ENCODE measurements at regions not wholly inside any gene's neighbourhood (a gene's known extent, or its start where the extent isn't known, plus 50 kb on each side); places are given as distances from the start of the nearest gene placed in this dataset.

- 61 to 65% methylated on average over 3 of the region's 3 CpGs for WGBS, 2 donors
- TF ChIP-seq POLR2A (IDR thresholded peaks at IDR 0.05): no peak
- TF ChIP-seq CTCF (IDR thresholded peaks at IDR 0.05): no peak
- Histone ChIP-seq H3K4me1 (no peaks in the 10 kb centered on the region), H3K9me3 (no peaks in the 10 kb centered on the region), H3K36me3 (replicated peaks in 1 of 2; ENCODE audit: insufficient read depth in 1 of 2, low read depth in 2 of 2) (no peaks in the 10 kb centered on the region), H3K27ac (no peak overlapping the region), H3K27me3 (no peaks in the 10 kb centered on the region), H3K4me3 (no peak overlapping the region)
- ATAC-seq (no peak), DNase-seq (no peak)
- intact Hi-C loops (cut with DNase I): no loop called here
Measured at GRCh38 chr17:62887437-62887836, 78.6 kb upstream of the TANC2 start.

GRCh38 chr17:62884781-62885180 is 76.7 kb upstream of the MARCHF10 start:
- intact Hi-C loops (cut with DNase I): no loop called here
- no peaks in the 10 kb centered on the region for H3K9me3 ChIP-seq
- no peak overlapping the region for H3K4me3 ChIP-seq
- TF ChIP-seq CTCF (IDR thresholded peaks at IDR 0.05): no peak
- no peak for TF ChIP-seq POLR2A (IDR thresholded peaks at IDR 0.05)
- H3K36me3 ChIP-seq (replicated peaks in 1 of 2; ENCODE audit: insufficient read depth in 1 of 2, low read depth in 2 of 2): no peaks in the 10 kb centered on the region
- H3K27me3 ChIP-seq: no peaks in the 10 kb centered on the region
- no peak for DNase-seq
- ATAC-seq: no peak
- no peaks in the 10 kb centered on the region for H3K4me1 ChIP-seq
- 56 to 63% methylated on average over 5 of the region's 5 CpGs for WGBS, 2 donors
- H3K27ac ChIP-seq: no peak overlapping the region

GRCh38 chr17:62882878-62883277 is 74.8 kb upstream of the MARCHF10 start:
- Histone ChIP-seq H3K4me1 (no peaks in the 10 kb centered on the region), H3K36me3 (replicated peaks in 1 of 2; ENCODE audit: insufficient read depth in 1 of 2, low read depth in 2 of 2) (no peaks in the 10 kb centered on the region), H3K9me3 (no peaks in the 10 kb centered on the region), H3K27me3 (no peaks in the 10 kb centered on the region), H3K4me3 (no peak overlapping the region), H3K27ac (peak overlapping the region in 1 of 4 donors; percentile 7)
- 35 to 59% methylated on average over 4 of the region's 4 CpGs for WGBS, 2 donors
- DNase-seq (peak in 1 of 4 donors; percentile 12), ATAC-seq (no peak)
- TF ChIP-seq CTCF (IDR thresholded peaks at IDR 0.05) (no peak), POLR2A (IDR thresholded peaks at IDR 0.05) (no peak)
- intact Hi-C loops (cut with DNase I): no loop called here

GRCh38 chr17:62882284-62882683 is 74.2 kb upstream of the MARCHF10 start:
- Histone ChIP-seq H3K4me3 (no peak overlapping the region), H3K4me1 (no peaks in the 10 kb centered on the region), H3K36me3 (replicated peaks in 1 of 2; ENCODE audit: insufficient read depth in 1 of 2, low read depth in 2 of 2) (no peaks in the 10 kb centered on the region), H3K27me3 (no peaks in the 10 kb centered on the region), H3K9me3 (no peaks in the 10 kb centered on the region), H3K27ac (peak overlapping the region in 1 of 4 donors; percentile 7)
- TF ChIP-seq POLR2A (IDR thresholded peaks at IDR 0.05) (no peak), CTCF (IDR thresholded peaks at IDR 0.05) (no peak)
- WGBS, 2 donors: 58 to 70% methylated on average over 7 of the region's 7 CpGs
- intact Hi-C loops (cut with DNase I): no loop called here
- DNase-seq: peak in 1 of 4 donors; percentile 65
- ATAC-seq: no peak

- TF ChIP-seq CTCF (IDR thresholded peaks at IDR 0.05) (no peak), POLR2A (IDR thresholded peaks at IDR 0.05) (no peak)
- Histone ChIP-seq H3K27ac (no peak overlapping the region), H3K4me1 (no peaks in the 10 kb centered on the region), H3K27me3 (no peaks in the 10 kb centered on the region), H3K36me3 (replicated peaks in 1 of 2; ENCODE audit: insufficient read depth in 1 of 2, low read depth in 2 of 2) (no peaks in the 10 kb centered on the region), H3K4me3 (no peak overlapping the region), H3K9me3 (no peaks in the 10 kb centered on the region)
- ATAC-seq (no peak), DNase-seq (no peak)
- intact Hi-C loops (cut with DNase I): no loop called here
Measured at GRCh38 chr17:62880120-62880519, 72.0 kb upstream of the MARCHF10 start.

All from body of pancreas (tissue), 4 donors.